HG02938 (cell line): ENCODE measurements at regions not wholly inside any gene's neighbourhood (a gene's known extent, or its start where the extent isn't known, plus 50 kb on each side); places are given as distances from the start of the nearest gene placed in this dataset.
"Not testable (repeated sequence)": the region's sequence is repeated elsewhere in the genome, so short reads cannot be mapped to it uniquely, and the experiment has no call there.

Experiments
- ATAC-seq: cut with Tn5 transposase; IDR thresholded peaks from one replicate; pipeline ENCODE4 v1.9.1; 2021; ENCODE audit warnings: mild to moderate bottlenecking, moderate library complexity; ENCODE audit not compliant: unreplicated experiment

- not testable (repeated sequence) for ATAC-seq
These were observed 251.2 kb upstream of the TPTE start for GRCh38 chr21:10270211-10270610.

GRCh38 chr21:10271666-10272207, 249.6 kb upstream of the TPTE start:
- ATAC-seq: peak; percentile 35

- ATAC-seq: peak; percentile 65
These were observed 249.2 kb upstream of the TPTE start for GRCh38 chr21:10272216-10272615.

- ATAC-seq: no peak
These were observed 248.2 kb upstream of the TPTE start for GRCh38 chr21:10273196-10273595.

- ATAC-seq: peak; percentile 55
These were observed 247.5 kb upstream of the TPTE start for GRCh38 chr21:10273794-10274338.
